Muscle layer of colon (tissue), 2 donors: ENCODE measurements at regions not wholly inside any gene's neighbourhood (a gene's known extent, or its start where the extent isn't known, plus 50 kb on each side); places are given as distances from the start of the nearest gene placed in this dataset.

Source experiments
- H3K27ac ChIP-seq: one replicate; pipeline ENCODE4 v1.7.0; 2013; ENCODE audit warnings: low read depth, mild to moderate bottlenecking, low read length, moderate library complexity
- H3K27me3 ChIP-seq, 2 donors: one replicate each; pipeline ENCODE4 v1.7.0; 2013; ENCODE audit warnings: low read length in 2 of 2, mild to moderate bottlenecking in 2 of 2; ENCODE audit not compliant: insufficient read depth in 2 of 2, control insufficient read depth in 1 of 2
- H3K36me3 ChIP-seq: one replicate; pipeline ENCODE4 v1.7.0; 2013; ENCODE audit warnings: mild to moderate bottlenecking, low read length; ENCODE audit not compliant: insufficient read depth
- H3K4me1 ChIP-seq: one replicate; pipeline ENCODE4 v1.7.0; 2013; ENCODE audit warnings: mild to moderate bottlenecking, low read length; ENCODE audit not compliant: insufficient read depth
- H3K4me3 ChIP-seq, 2 donors: one replicate each; pipeline ENCODE4 v1.7.0; 2013; ENCODE audit warnings: low read length in 2 of 2, low read depth in 1 of 2, mild to moderate bottlenecking in 1 of 2, moderate library complexity in 1 of 2
- H3K9ac ChIP-seq: one replicate; pipeline ENCODE4 v1.7.0; 2013; ENCODE audit warnings: low read length
- H3K9me3 ChIP-seq: one replicate; pipeline ENCODE4 v1.7.0; 2013; ENCODE audit warnings: mild to moderate bottlenecking, low read length
- donor health status: abdominal sarcoma.
- donor health status: Adenocarcinoma of cecum.

DNA sequence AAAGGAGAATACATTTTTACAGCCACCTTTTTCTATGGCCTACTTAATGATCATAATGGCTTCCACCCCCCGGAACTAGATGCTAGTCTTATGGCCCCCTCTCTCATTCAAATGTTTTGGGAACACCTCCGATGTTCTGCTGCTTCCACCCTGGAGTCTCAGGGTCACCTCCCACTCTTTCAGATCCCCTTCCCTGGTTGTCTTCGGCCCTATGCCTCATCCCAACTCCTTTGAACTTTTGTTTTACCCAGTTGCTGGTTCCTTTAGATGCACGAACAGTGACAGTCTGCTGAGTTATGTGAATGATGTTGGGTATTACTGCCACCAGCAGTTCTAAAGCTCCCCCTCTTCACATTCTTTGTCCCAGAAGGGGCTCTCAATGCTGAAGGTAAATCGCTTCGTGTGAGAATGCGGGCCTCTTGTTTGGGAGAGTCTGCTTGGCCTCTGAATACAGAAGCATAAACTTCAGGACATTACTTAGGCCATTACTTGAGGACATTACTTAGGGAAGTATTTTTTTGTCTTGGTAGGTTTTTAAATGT, 309.1 kb downstream of the SOX4 start:
- H3K27ac ChIP-seq: no peak overlapping the region
- no peaks in the 10 kb centered on the region for H3K27me3 ChIP-seq

DNA sequence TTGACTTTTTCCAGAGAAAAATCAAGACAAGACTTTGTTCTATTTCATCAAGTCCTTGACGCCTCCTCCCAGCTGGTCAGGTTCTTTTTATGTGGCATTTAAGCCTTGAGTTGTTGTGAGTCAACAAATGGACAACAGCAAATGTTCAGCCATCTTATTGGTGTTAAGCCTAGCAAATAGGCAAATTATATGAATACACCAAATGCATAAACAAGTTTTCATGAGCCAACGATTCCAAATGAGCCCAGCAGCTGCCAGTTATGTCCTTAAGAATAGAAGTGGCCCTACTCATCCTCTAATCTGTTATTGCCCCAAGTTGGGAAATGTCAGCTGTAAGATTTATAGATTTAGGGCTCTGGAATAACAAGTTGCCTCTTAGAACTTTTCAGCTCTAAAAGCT, 312.0 kb downstream of the SOX4 start:
- H3K9me3 ChIP-seq: no peaks in the 10 kb centered on the region

More for the DNA sequence above, 309.1 kb downstream of the SOX4 start:
- Histone ChIP-seq H3K36me3 (no peaks in the 10 kb centered on the region), H3K9me3 (no peaks in the 10 kb centered on the region), H3K4me1 (no peaks in the 10 kb centered on the region), H3K9ac (no peak overlapping the region), H3K4me3 (no peak overlapping the region)

DNA sequence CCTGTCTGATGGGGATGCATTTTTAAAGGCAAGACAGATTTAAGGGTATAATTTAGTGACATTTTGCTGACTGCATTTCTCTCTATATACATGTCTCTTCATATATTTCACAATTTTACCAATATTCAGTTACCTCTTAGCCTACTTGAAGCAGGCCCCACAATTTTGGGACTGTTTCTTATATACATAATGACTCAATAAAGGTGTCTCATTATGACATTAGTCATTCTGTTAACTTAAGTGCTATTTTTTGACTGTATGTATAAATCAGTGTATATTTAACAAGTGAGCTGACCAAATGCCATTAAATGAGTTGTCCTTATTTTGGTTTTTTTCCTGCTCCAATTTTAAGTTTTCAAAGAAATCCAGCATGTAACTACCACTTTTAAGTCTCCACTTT, 313.3 kb downstream of the SOX4 start:
- Histone ChIP-seq H3K27me3 (no peaks in the 10 kb centered on the region), H3K9ac (no peak overlapping the region), H3K9me3 (no peaks in the 10 kb centered on the region), H3K4me1 (no peaks in the 10 kb centered on the region), H3K36me3 (no peaks in the 10 kb centered on the region), H3K27ac (no peak overlapping the region), H3K4me3 (no peak overlapping the region)

More for the DNA sequence above, 312.0 kb downstream of the SOX4 start:
- Histone ChIP-seq H3K4me3 (no peak overlapping the region), H3K36me3 (no peaks in the 10 kb centered on the region), H3K4me1 (no peaks in the 10 kb centered on the region), H3K9ac (no peak overlapping the region), H3K27me3 (no peaks in the 10 kb centered on the region), H3K27ac (no peak overlapping the region)

DNA sequence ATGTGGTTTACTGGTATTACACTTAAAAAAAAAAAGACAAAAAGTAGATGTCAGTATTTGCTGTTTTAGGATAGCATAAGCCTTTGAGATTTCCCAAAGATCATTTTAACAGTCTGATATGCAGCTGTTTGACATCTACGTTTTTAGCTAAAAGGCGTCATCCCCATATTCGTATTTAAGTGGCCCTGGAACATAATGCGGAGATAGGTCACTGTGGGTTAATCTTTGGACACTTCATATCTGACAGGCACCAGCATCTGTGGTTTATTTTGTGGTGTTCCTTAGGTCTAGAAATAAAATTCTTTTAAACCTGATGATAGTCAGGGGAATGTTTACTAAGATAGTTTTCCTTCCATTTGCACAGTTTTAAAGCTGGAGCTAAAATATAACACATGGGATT, 313.7 kb downstream of the SOX4 start:
- H3K27me3 ChIP-seq: no peaks in the 10 kb centered on the region
- no peak overlapping the region for H3K9ac ChIP-seq
- no peak overlapping the region for H3K27ac ChIP-seq
- H3K4me3 ChIP-seq: no peak overlapping the region
- no peaks in the 10 kb centered on the region for H3K36me3 ChIP-seq
- no peaks in the 10 kb centered on the region for H3K4me1 ChIP-seq
- H3K9me3 ChIP-seq: no peaks in the 10 kb centered on the region

DNA sequence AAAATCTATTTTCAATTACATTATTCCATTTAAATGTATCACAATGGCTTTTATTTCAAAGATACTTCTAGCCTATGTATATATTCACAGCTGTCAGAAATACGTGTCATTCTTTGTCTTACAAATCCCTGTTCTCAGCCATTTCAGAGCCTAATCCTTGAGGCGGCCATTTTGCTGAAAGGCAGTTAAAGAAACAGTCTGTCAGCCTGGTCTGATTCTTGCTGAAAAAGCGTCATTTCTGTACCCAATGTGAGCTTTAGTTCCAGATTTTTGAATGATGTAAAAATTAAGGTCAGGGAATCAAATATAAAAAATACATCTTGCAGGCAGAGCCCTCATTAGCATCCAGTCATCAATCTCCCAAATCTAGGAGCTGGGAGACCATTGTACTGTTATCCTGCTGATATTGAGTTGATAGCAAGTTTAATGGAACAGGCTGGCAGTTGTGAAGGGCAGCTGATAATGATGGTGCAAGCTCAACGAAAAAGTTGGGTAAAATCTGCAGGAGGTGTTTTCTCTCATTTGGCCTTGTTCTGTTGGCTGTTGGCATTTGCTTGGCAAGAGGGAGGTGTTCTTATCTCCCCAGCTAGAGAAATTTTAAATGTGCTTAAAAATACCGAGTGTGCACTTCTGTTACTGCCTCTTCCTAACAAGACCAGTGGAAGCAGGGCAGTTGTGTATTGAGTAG, 314.8 kb downstream of the SOX4 start:
- Histone ChIP-seq H3K27me3 (no peaks in the 10 kb centered on the region), H3K4me3 (no peak overlapping the region), H3K9ac (no peak overlapping the region), H3K36me3 (no peaks in the 10 kb centered on the region), H3K27ac (no peak overlapping the region), H3K9me3 (no peaks in the 10 kb centered on the region), H3K4me1 (no peaks in the 10 kb centered on the region)

DNA sequence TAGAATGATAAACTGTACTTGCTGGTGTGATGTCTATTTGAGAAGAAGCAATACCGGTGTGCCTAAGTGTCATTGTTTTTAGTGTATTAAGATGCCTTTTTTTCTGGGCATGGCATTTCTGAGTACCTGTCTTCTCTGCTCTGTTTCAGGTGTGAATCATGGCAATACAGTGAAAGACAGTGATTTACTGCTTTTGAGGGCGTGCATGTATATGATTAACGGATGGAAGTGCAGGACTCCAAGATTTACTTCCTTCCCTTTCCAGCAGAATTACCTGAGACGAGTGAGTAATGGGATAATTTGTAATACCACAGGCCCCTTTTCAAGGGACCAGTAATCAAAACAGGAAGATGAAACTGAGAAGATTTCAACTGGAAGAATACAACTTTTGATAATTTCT, 315.8 kb downstream of the SOX4 start:
- no peak overlapping the region for H3K4me3 ChIP-seq
- H3K27ac ChIP-seq: no peak overlapping the region
- no peak overlapping the region for H3K9ac ChIP-seq
- H3K36me3 ChIP-seq: no peaks in the 10 kb centered on the region
- H3K9me3 ChIP-seq: no peaks in the 10 kb centered on the region
- no peaks in the 10 kb centered on the region for H3K4me1 ChIP-seq
- no peaks in the 10 kb centered on the region for H3K27me3 ChIP-seq

DNA sequence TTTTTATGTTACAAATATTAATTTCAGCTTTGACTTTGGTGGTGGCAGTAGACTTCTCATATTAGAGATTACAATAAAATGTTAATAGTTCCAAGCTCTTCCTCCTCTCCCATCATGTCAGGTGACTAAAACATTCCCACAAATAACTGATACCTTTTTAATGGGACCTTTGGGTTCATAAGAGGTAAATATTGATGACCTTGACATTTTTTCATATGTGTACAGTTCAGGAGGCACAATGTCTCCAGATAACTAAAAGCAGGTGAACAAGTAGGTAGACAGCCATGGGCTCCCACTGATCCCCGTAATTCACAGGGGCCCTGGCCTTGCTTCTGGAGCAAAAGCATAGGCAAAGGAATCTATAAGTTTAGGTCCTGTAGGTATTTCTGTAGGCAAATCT, 317.7 kb downstream of the SOX4 start:
- no peak overlapping the region for H3K4me3 ChIP-seq
- no peaks in the 10 kb centered on the region for H3K4me1 ChIP-seq
- no peak overlapping the region for H3K27ac ChIP-seq
- H3K9me3 ChIP-seq: no peaks in the 10 kb centered on the region
- H3K36me3 ChIP-seq: no peaks in the 10 kb centered on the region
- H3K27me3 ChIP-seq: no peaks in the 10 kb centered on the region
- no peak overlapping the region for H3K9ac ChIP-seq

DNA sequence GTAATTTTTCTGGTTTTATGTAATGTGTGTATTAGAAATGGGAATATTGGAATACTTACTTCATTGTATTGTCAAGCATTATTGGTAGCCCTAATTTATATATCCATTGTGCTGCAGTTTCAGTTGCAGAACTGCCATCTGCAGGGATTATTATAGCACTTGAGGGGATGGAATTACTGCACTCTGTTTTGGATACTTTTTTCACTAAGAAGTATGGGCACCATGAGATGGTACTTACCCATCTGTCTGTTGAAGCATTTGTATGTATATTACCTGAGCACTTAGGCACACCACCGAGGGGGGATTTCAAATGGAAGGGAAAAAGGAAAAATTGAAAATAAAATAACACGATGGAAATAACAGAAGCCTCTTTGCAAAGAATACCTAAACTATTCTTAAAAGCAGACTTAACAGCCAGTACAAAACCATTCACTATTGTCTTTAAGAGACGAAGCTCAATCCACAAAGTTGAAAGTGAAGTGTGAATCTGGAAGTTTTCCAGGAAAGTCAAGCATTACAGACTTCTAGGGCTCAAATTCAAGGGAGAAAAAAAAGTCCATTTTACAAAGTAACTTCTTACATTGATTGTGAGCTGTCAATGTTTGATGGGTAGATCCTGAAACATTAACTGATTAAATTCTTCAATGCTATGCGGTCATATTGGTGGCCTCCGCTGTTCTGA, 318.7 kb downstream of the SOX4 start:
- Histone ChIP-seq H3K27ac (no peak overlapping the region), H3K4me3 (no peak overlapping the region), H3K9me3 (no peaks in the 10 kb centered on the region), H3K36me3 (no peaks in the 10 kb centered on the region), H3K27me3 (no peaks in the 10 kb centered on the region), H3K4me1 (no peaks in the 10 kb centered on the region), H3K9ac (no peak overlapping the region)

DNA sequence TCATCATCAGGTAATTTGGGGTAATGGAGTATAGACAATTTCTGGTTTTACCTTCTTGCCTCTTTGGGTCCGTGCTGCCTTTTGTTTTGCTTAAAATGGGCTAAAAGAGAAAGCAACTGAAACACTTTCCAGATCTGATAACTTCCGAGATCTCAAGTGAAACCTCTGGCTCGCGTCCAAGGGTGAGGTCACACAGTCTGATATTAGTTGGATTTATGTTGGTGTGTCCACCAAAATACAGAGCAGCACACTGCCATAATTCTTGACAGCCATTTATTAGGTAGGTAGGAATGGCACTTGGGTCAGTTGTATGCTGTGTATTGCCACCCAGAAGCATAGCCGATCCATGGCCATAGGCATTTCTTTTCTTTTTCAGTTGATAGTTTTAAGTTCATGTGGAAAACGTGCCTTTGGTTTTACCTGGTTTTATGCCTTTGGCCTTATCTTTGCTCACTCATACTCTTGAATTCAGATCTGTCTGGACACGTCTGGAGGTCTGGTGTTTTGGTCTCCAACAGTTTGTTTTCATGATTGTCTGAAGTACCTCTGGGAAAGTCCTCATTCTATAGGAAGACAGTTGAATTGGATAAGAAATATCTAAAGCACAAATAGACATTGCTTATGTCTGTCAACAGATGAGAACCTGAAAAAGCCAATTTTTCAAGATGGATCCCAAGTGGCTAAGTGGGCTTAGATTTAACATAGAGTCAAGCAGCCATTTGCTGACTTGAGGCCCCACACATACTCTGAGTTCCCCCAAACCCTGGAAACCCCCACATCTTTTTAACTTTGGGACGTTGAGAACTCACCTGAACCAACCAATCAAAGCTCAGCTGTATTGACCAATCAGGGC, 320.8 kb downstream of the SOX4 start:
- Histone ChIP-seq H3K4me3 (no peak overlapping the region), H3K9ac (no peak overlapping the region)

DNA sequence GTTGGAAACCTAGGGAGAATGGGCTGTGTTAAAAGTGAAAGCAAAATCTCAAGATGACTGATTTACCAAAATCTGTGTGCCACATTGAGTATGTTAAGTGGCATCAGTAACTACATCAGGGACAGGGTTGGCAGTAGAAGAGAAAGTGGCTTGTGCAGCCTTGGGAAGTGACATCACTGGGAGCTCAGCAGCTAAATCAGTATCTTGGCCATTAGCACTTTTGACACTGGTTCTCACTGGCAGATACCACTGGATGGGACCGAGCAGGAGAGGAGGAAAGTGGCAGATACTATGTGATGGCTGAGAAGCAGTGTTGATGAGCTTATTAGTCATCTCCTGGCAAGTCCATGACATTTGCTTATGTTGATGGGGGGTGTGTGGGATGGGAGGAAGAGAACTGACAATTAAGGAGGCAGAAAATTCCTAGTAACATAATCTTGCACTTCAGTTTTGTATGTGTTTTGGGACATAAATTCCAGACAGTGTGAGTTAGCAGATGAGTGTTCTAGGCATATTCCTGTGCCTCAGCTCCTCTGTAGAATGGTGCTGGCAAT, 322.2 kb downstream of the SOX4 start:
- no peaks in the 10 kb centered on the region for H3K4me1 ChIP-seq
- H3K36me3 ChIP-seq: no peaks in the 10 kb centered on the region
- H3K27ac ChIP-seq: no peak overlapping the region
- H3K27me3 ChIP-seq: no peaks in the 10 kb centered on the region
- no peaks in the 10 kb centered on the region for H3K9me3 ChIP-seq
- H3K9ac ChIP-seq: no peak overlapping the region
- no peak overlapping the region for H3K4me3 ChIP-seq

More for the DNA sequence above, 320.8 kb downstream of the SOX4 start:
- H3K9me3 ChIP-seq: no peaks in the 10 kb centered on the region
- no peaks in the 10 kb centered on the region for H3K27me3 ChIP-seq
- no peaks in the 10 kb centered on the region for H3K4me1 ChIP-seq
- H3K27ac ChIP-seq: no peak overlapping the region
- no peaks in the 10 kb centered on the region for H3K36me3 ChIP-seq

DNA sequence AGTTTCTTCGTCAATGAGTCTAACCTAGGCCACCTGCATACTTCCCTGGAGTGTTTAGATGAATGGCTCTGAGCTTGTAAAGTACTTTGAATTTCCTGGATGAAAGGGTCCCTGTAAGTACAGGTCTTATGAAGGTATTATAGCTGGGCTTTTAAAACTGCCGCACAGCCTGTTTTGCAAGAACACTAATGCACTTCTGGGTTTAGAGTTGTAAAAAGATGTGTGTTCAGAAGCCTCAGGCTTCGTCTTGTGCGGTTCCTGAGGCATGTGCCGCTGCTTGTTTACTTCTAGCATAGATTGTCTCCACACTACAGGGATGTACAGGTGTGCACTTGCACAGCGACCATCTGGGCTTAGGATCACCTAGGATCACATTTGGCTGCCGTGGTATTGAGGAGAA, 324.5 kb downstream of the SOX4 start:
- Histone ChIP-seq H3K36me3 (no peaks in the 10 kb centered on the region), H3K9me3 (no peaks in the 10 kb centered on the region), H3K27ac (no peak overlapping the region), H3K9ac (no peak overlapping the region), H3K4me1 (no peaks in the 10 kb centered on the region), H3K27me3 (no peaks in the 10 kb centered on the region), H3K4me3 (no peak overlapping the region)
